Spleen (tissue), 7 donors: ENCODE measurements at regions not wholly inside any gene's neighbourhood (a gene's known extent, or its start where the extent isn't known, plus 50 kb on each side); places are given as distances from the start of the nearest gene placed in this dataset.

Experiments
- CTCF ChIP-seq, 11 experiments: fragments of 200-600 bp in 7 of 11; fragments of 450-650 bp in 4 of 11; sonication (generic) in 4 of 11; IDR thresholded peaks in 8 of 11; conservative IDR thresholded peaks in 3 of 11; 1 replicate in 7 of 11; 2 replicates in 4 of 11; pipeline versions ENCODE4 v1.4.0 to v1.8.0; 2016 to 2021; ENCODE audit warnings: antibody characterized with exemption in 11 of 11, inconsistent platforms in 4 of 11, mild to moderate bottlenecking in 1 of 11
- POLR2A ChIP-seq, 3 donors: fragments of 450-650 bp; IDR thresholded peaks; one replicate each; pipeline ENCODE4 v1.5.1; 2017; ENCODE audit warnings: antibody characterized with exemption in 3 of 3, mild to moderate bottlenecking in 1 of 3
- donor health status: DM: no; HTN: no; CAD: no; lungs with moderate emphysema.
- donor health status: DM: no; HTN: no; CAD: no.
- donor health status: DM: no; HTN: no; CAD: no.

GRCh38 chr15:46543626-46544025 is 908.8 kb downstream of the SQOR start:
- TF ChIP-seq CTCF (IDR thresholded peaks at IDR 0.05 in 8 of 11, conservative IDR thresholded peaks at IDR 0.05 in 3 of 11) (no peak), POLR2A (IDR thresholded peaks at IDR 0.05) (no peak)
